HepG2 (cell line): ENCODE measurements at regions not wholly inside any gene's neighbourhood (a gene's known extent, or its start where the extent isn't known, plus 50 kb on each side); places are given as distances from the start of the nearest gene placed in this dataset.

ENCODE experiments used
- CSRNP1 ChIP-seq: sonication (generic); formaldehyde crosslinking; IDR thresholded peaks from 2 replicates; pipeline ENCODE4 v1.8.1; 2023; ENCODE audit warnings: mild to moderate bottlenecking, missing genetic modification reagents
- HOXA5 ChIP-seq: sonication (generic); formaldehyde crosslinking; IDR thresholded peaks from 2 replicates; pipeline ENCODE4 v1.4.0; 2020; ENCODE audit warnings: missing genetic modification reagents
- JUN ChIP-seq: sonication (generic); formaldehyde crosslinking; IDR thresholded peaks from 2 replicates; pipeline ENCODE4 v1.4.0; 2020; ENCODE audit warnings: mild to moderate bottlenecking, missing genetic modification reagents
- STAG1 ChIP-seq: sonication (generic); formaldehyde crosslinking; IDR thresholded peaks from 2 replicates; pipeline ENCODE4 v1.4.0; 2020; ENCODE audit warnings: missing genetic modification reagents
- TBX2 ChIP-seq: sonication (generic); formaldehyde crosslinking; IDR thresholded peaks from 2 replicates; pipeline ENCODE4 v1.5.0; 2020; ENCODE audit warnings: missing genetic modification reagents, mild to moderate bottlenecking, borderline replicate concordance
- TFE3 ChIP-seq: IDR thresholded peaks from 2 replicates; pipeline ENCODE4 v1.6.1; 2016
- ZMYM3 ChIP-seq: sonication (generic); formaldehyde crosslinking; IDR thresholded peaks from 2 replicates; pipeline ENCODE4 v1.5.1; 2020; ENCODE audit warnings: mild to moderate bottlenecking, missing genetic modification reagents
- ZNF124 ChIP-seq: sonication (generic); formaldehyde crosslinking; IDR thresholded peaks from 2 replicates; pipeline ENCODE4 v1.4.0; 2020; ENCODE audit warnings: missing genetic modification reagents
- ZNF407 ChIP-seq: sonication (generic); formaldehyde crosslinking; IDR thresholded peaks from one replicate; pipeline ENCODE4 v1.5.1; 2020; ENCODE audit warnings: mild to moderate bottlenecking, missing genetic modification reagents; ENCODE audit errors: not compliant biosample characterization
- ZNF619 ChIP-seq: sonication (generic); formaldehyde crosslinking; IDR thresholded peaks from 2 replicates; pipeline ENCODE4 v1.4.0; 2020; ENCODE audit warnings: mild to moderate bottlenecking, missing genetic modification reagents
- ZNF777 ChIP-seq: sonication (generic); formaldehyde crosslinking; IDR thresholded peaks from 2 replicates; pipeline ENCODE4 v1.4.0; 2020; ENCODE audit warnings: missing genetic modification reagents
- ZNF83 ChIP-seq: sonication (generic); formaldehyde crosslinking; IDR thresholded peaks from 2 replicates; pipeline ENCODE4 v1.4.0; 2020; ENCODE audit warnings: missing genetic modification reagents, mild to moderate bottlenecking, borderline replicate concordance

GRCh38 chr16:21334188-21335146 lies 56.4 kb upstream of the CRYM start (continued):
- TF ChIP-seq ZNF407 (CRISPR knock-in tag) = peak; percentile 39
- peak; percentile 18; the same call in 1 of the 2 replicates for TF ChIP-seq ZNF124 (CRISPR knock-in tag)
- peak; percentile 31; the same call in 1 of the 2 replicates for TF ChIP-seq ZNF777 (CRISPR knock-in tag)
- 0 out of 2 replicates have a peak, but pooled peaks have one; percentile 55 for TF ChIP-seq TBX2
- TF ChIP-seq STAG1 (CRISPR knock-in tag) = peak; percentile 9; the same call in 1 of the 2 replicates
- 0 out of 2 replicates have a peak, but pooled peaks have one; percentile 16 for TF ChIP-seq HOXA5 (CRISPR knock-in tag)
- TF ChIP-seq ZNF83 (CRISPR knock-in tag) = 0 out of 2 replicates have a peak, but pooled peaks have one; percentile 1
- 0 out of 2 replicates have a peak, but pooled peaks have one; percentile 86 for TF ChIP-seq ZNF619 (CRISPR knock-in tag)
- peak; percentile 93 for TF ChIP-seq CSRNP1 (CRISPR knock-in tag)
- 0 out of 2 replicates have a peak, but pooled peaks have one; percentile 9 for TF ChIP-seq TFE3 (CRISPR knock-in tag)
- TF ChIP-seq JUN = peak; percentile 68; the same call in 1 of the 2 replicates
- TF ChIP-seq ZMYM3 (CRISPR knock-in tag) = peak; percentile 64; the same call in 1 of the 2 replicates
